ENCODE measurements at regions not wholly inside any gene's neighbourhood (a gene's known extent, or its start where the extent isn't known, plus 50 kb on each side); places are given as distances from the start of the nearest gene placed in this dataset.

- WGBS, 2 donors = 50 to 54% methylated on average over 4 of the region's 4 CpGs
- no peak for DNase-seq (ENCODE audit: low spot score in 2 of 2)
- intact Hi-C loops (cut with DNase I; ENCODE audit: low total_unique reads) = no loop called here
- no peak overlapping the region for H3K4me3 ChIP-seq (ENCODE audit: low read depth, poor library complexity, severe bottlenecking)
- TF ChIP-seq POLR2A (IDR thresholded peaks at IDR 0.05) = no peak
- TF ChIP-seq CTCF (IDR thresholded peaks at IDR 0.05) = no peak
These were observed 1722.4 kb downstream of the PLA2G4A start for GRCh38 chr1:188551176-188551575.

GRCh38 chr1:188557053-188557452 lies 1728.3 kb downstream of the PLA2G4A start:
- no peak for DNase-seq (ENCODE audit: low spot score in 2 of 2)
- H3K4me3 ChIP-seq (ENCODE audit: low read depth, poor library complexity, severe bottlenecking) = no peak overlapping the region
- TF ChIP-seq POLR2A (IDR thresholded peaks at IDR 0.05) (no peak), CTCF (IDR thresholded peaks at IDR 0.05) (no peak)
- intact Hi-C loops (cut with DNase I; ENCODE audit: low total_unique reads) = no loop called here

- 74 to 76% methylated on average over 2 of the region's 2 CpGs for WGBS, 2 donors
These were observed 1754.3 kb downstream of the PLA2G4A start for GRCh38 chr1:188582911-188583532.

GRCh38 chr1:188584119-188584518 lies 1755.4 kb downstream of the PLA2G4A start:
- no peak overlapping the region for H3K4me3 ChIP-seq (ENCODE audit: low read depth, poor library complexity, severe bottlenecking)
- no peak for DNase-seq (ENCODE audit: low spot score in 2 of 2)
- 60 to 84% methylated on average over 2 of the region's 2 CpGs for WGBS, 2 donors
- TF ChIP-seq POLR2A (IDR thresholded peaks at IDR 0.05) (no peak), CTCF (IDR thresholded peaks at IDR 0.05) (no peak)
- intact Hi-C loops (cut with DNase I; ENCODE audit: low total_unique reads) = no loop called here

More at GRCh38 chr1:188582911-188583532, 1754.3 kb downstream of the PLA2G4A start:
- intact Hi-C loops (cut with DNase I; ENCODE audit: low total_unique reads) = no loop called here
- TF ChIP-seq CTCF (IDR thresholded peaks at IDR 0.05) (no peak), POLR2A (IDR thresholded peaks at IDR 0.05) (no peak)
- no peak overlapping the region for H3K4me3 ChIP-seq (ENCODE audit: low read depth, poor library complexity, severe bottlenecking)
- no peak for DNase-seq (ENCODE audit: low spot score in 2 of 2)

- DNase-seq (ENCODE audit: low spot score in 2 of 2) = no peak
- intact Hi-C loops (cut with DNase I; ENCODE audit: low total_unique reads) = no loop called here
- no peak overlapping the region for H3K4me3 ChIP-seq (ENCODE audit: low read depth, poor library complexity, severe bottlenecking)
- WGBS, 2 donors = 74 to 88% methylated on average over 1 of the region's 1 CpG
- TF ChIP-seq CTCF (IDR thresholded peaks at IDR 0.05) (no peak), POLR2A (IDR thresholded peaks at IDR 0.05) (no peak)
These were observed 1761.9 kb downstream of the PLA2G4A start for GRCh38 chr1:188590641-188591040.
